H1 (cell line): ENCODE measurements at regions not wholly inside any gene's neighbourhood (a gene's known extent, or its start where the extent isn't known, plus 50 kb on each side); places are given as distances from the start of the nearest gene placed in this dataset.

Source experiments
- BRCA1 ChIP-seq: IDR thresholded peaks from 2 replicates; pipeline ENCODE4 v1.6.1; 2012; ENCODE audit warnings: low read depth, low read length, improper control_type of control experiment
- CEBPB ChIP-seq: IDR thresholded peaks from 2 replicates; pipeline ENCODE4 v1.6.1; 2012; ENCODE audit warnings: low read depth, low read length
- EZH2 ChIP-seq: fragments of 200-600 bp; sonication (generic); IDR thresholded peaks from 2 replicates; pipeline ENCODE4 v1.7.1; 2012; ENCODE audit warnings: low read depth, mild to moderate bottlenecking, moderate library complexity, low read length, inconsistent platforms; ENCODE audit not compliant: severe bottlenecking
- JUND ChIP-seq: IDR thresholded peaks from 2 replicates; pipeline ENCODE4 v1.6.1; 2011; ENCODE audit warnings: mild to moderate bottlenecking, improper control_type of control experiment, low read length
- POLR2A ChIP-seq, 2 experiments: IDR thresholded peaks; 1 replicate in 1 of 2; 2 replicates in 1 of 2; pipeline ENCODE4 v1.6.1; 2011; ENCODE audit warnings: low read depth in 2 of 2, low read length in 2 of 2, mild to moderate bottlenecking in 2 of 2; ENCODE audit errors: control extremely low read depth in 1 of 2
- POLR2AphosphoS5 ChIP-seq: IDR thresholded peaks from 2 replicates; pipeline ENCODE4 v1.6.1; 2011; ENCODE audit warnings: low read depth, low read length
- RBBP5 ChIP-seq: IDR thresholded peaks from 2 replicates; pipeline ENCODE4 v1.7.1; 2012; ENCODE audit warnings: low read depth, mild to moderate bottlenecking, inconsistent platforms, low read length, moderate library complexity, borderline replicate concordance
- RFX5 ChIP-seq: IDR thresholded peaks from 2 replicates; pipeline ENCODE4 v1.6.1; 2011; ENCODE audit warnings: low read depth, low read length, improper control_type of control experiment, borderline replicate concordance
- SIN3A ChIP-seq, 2 experiments: IDR thresholded peaks in 1 of 2; conservative IDR thresholded peaks in 1 of 2; 2 replicates each; pipeline ENCODE4 v1.6.1; 2011 to 2012; ENCODE audit warnings: low read length in 2 of 2, improper control_type of control experiment in 1 of 2, low read depth in 1 of 2, mild to moderate bottlenecking in 1 of 2
- SP1 ChIP-seq: IDR thresholded peaks from 2 replicates; pipeline ENCODE4 v1.6.1; 2011; ENCODE audit warnings: low read depth, low read length
- TBP ChIP-seq: IDR thresholded peaks from 2 replicates; pipeline ENCODE4 v1.6.1; 2011; ENCODE audit warnings: low read depth, low read length, improper control_type of control experiment
- YY1 ChIP-seq: IDR thresholded peaks from 2 replicates; pipeline ENCODE4 v1.6.1; 2011; ENCODE audit warnings: low read depth, mild to moderate bottlenecking, low read length
- TF ChIP-seq, protein P1 (sequence below), 3 experiments: IDR thresholded peaks; 1 replicate in 2 of 3; 2 replicates in 1 of 3; pipeline versions ENCODE4 v1.5.1 to v1.6.1; 2011; ENCODE audit warnings: low read length in 3 of 3, mild to moderate bottlenecking in 3 of 3, inconsistent platforms in 2 of 3, low read depth in 1 of 3, moderate library complexity in 1 of 3; ENCODE audit not compliant: insufficient read depth in 1 of 3; ENCODE audit errors: control extremely low read depth in 1 of 3

GRCh38 chr7:156432018-156432417, 208.6 kb upstream of the RNF32 start:
- TF ChIP-seq TBP (no peak), BRCA1 (no peak), POLR2A (IDR thresholded peaks at IDR 0.05; ENCODE audit: control extremely low read depth in 1 of 2, low read depth in 2 of 2, low read length in 2 of 2) (no peak), RFX5 (no peak), SP1 (no peak), SIN3A (conservative IDR thresholded peaks at IDR 0.05 in 1 of 2, IDR thresholded peaks at IDR 0.05 in 1 of 2; ENCODE audit: low read depth in 1 of 2, low read length in 2 of 2) (no peak), JUND (no peak), CEBPB (no peak), RBBP5 (no peak), EZH2 (no peak), POLR2AphosphoS5 (no peak), YY1 (no peak)
- TF ChIP-seq, protein P1, sequence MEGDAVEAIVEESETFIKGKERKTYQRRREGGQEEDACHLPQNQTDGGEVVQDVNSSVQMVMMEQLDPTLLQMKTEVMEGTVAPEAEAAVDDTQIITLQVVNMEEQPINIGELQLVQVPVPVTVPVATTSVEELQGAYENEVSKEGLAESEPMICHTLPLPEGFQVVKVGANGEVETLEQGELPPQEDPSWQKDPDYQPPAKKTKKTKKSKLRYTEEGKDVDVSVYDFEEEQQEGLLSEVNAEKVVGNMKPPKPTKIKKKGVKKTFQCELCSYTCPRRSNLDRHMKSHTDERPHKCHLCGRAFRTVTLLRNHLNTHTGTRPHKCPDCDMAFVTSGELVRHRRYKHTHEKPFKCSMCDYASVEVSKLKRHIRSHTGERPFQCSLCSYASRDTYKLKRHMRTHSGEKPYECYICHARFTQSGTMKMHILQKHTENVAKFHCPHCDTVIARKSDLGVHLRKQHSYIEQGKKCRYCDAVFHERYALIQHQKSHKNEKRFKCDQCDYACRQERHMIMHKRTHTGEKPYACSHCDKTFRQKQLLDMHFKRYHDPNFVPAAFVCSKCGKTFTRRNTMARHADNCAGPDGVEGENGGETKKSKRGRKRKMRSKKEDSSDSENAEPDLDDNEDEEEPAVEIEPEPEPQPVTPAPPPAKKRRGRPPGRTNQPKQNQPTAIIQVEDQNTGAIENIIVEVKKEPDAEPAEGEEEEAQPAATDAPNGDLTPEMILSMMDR (IDR thresholded peaks at IDR 0.05; ENCODE audit: control extremely low read depth in 1 of 3, insufficient read depth in 1 of 3, low read depth in 1 of 3, low read length in 3 of 3), result no peak
